ENCODE measurements at regions not wholly inside any gene's neighbourhood (a gene's known extent, or its start where the extent isn't known, plus 50 kb on each side); places are given as distances from the start of the nearest gene placed in this dataset.

DNA sequence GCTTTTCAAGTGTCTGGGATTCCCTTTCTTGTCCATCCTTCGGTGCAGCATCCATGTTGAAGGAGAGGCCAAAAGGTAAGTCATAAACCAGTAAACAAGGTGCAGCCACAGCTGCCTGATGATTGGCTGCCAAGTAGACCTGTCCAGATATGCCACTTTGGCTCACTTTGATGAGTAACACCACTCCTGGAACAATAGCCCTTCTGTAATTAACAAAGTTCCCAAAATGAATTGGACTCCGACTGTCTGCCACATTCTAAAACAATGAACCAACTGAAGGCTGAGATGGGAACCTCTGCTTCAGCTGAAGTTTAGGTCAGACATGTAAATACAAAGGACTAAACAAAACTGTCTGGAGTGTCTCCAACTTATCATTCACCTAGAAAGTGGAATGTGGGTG lies 82.2 kb upstream of the LGALSL start:
- no peak for DNase-seq (ENCODE audit: low spot score)

- DNase-seq (ENCODE audit: low spot score), result no peak
Observed at GRCh38 chr2:64374686-64375085, 79.3 kb upstream of the LGALSL start.

GRCh38 chr2:64376926-64377325 lies 77.0 kb upstream of the LGALSL start:
- DNase-seq (ENCODE audit: low spot score), result no peak

- DNase-seq (ENCODE audit: low spot score), result no peak
Observed at GRCh38 chr2:64379186-64379585, 74.8 kb upstream of the LGALSL start.

- no peak for DNase-seq (ENCODE audit: low spot score)
Observed at GRCh38 chr2:64380853-64381527, 73.0 kb upstream of the LGALSL start.

DNA sequence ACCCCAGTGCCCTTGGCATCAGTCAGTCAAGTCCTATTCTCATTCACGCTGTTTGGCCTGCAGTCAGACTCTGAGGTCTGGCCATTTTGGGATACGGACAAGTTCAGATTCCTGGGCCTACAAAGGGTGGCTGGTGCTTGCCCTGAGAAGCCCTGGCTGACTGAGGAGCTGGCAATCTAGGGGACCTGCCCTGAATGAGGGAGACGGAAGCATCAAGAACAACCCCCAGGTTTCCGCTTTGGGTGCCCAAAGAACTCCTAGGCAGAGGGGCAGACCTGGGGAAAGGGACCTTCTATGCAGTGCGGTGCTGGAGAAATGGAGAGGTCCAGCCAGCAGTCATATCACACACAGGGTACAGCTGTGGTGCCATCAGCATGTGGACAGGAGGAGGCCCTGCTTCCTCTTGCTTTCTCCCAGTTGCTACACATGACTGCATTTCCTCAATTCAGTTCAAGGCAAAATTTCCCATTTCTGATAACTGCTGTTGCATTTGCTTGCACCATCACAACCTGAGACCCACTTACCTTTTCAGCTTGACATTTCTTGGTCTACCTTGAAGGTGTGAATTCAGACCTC lies 70.9 kb upstream of the LGALSL start:
- DNase-seq (ENCODE audit: low spot score), result no peak

GRCh38 chr2:64383881-64384280 lies 70.1 kb upstream of the LGALSL start:
- no peak for DNase-seq (ENCODE audit: low spot score)

DNA sequence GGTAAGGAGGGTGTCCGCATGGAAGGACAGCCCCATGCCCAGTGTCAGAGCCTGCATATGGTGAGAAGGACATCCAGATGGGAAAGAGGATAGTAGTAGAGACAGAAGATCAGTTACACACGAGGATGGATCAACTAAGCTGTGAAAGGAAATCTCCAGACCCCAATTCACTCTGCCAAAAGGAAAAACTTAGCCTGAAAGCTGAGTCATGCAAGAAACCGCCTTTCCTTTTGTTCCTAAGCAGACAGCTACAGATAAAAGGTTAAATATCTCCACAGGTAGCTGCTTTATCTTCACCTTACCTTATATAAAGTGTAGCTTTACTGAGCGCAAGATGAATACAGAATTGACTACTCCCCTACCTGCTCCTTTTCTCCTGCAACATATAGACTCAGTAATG lies 67.3 kb upstream of the LGALSL start:
- no peak for DNase-seq (ENCODE audit: low spot score)

- no peak for DNase-seq (ENCODE audit: low spot score)
Observed at GRCh38 chr2:64390586-64390985, 63.4 kb upstream of the LGALSL start.

DNA sequence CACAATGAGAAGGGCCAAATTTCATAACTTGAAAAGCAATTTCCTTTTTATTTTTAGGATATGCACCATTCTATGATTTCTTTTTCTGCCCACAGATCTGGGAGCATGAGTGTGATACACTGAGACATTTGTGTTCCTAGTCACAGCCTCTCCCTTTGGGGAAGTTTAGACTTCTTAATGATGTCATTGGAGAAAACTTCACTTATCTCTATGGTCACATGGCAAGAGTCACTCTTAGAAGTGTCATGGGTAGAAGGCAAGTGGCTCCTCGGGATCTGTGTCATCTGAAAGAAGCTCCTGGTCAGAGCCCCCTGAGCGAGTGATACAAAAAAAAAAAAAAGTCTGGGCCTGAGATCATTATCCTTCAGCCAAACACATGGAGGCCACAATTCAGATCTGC lies 62.5 kb upstream of the LGALSL start:
- no peak for DNase-seq (ENCODE audit: low spot score)

DNA sequence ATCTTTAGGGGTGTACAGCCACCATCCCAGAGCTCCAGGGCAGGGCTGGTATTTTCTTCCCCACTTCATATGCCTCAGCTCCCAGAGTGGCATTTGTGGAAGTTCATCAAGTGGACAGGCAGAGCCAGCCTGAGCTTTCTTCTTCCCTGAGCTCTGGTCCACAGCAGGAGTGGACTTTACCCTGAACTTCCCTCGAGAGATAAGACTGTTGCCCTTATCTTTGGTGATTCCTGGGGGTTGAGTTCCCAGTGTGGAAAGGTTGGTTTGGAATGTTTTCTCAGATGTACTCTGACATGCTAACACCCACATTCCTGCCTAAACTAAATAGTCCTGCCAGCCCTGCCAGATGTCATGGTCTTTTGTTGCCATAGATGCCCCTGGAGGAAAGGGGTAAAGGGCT lies 62.0 kb upstream of the LGALSL start:
- DNase-seq (ENCODE audit: low spot score), result no peak

- no peak for DNase-seq (ENCODE audit: low spot score)
Observed at GRCh38 chr2:64392529-64392928, 61.4 kb upstream of the LGALSL start.

DNA sequence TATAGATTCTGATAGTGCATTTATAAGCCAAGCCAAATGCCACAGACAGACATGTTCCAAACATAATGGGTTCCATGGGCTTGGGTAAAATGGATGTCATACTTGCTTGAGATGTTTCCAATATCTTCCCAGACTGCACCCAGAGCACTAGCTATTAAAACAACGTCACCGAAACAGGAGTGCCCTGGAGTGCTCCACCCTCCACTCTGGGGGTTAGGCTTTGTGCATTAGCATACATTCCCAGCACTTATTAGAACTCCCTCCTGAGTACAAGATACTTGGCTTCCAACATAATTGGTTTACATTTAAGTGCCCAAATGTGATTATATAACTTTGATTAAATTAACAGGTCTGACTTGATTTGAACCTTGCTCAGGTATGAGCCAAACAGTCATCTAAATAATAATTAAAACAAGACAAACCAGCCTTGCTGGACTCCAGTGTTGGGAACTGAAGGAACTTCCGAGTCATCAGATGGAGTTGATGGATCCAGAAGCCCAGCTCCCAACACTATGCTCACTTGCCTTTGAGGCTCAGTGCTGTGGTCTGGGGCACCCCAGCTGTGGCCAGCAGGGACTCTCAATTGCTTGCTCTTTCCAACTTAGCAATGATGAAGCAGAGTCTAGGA lies 60.5 kb upstream of the LGALSL start:
- no peak for DNase-seq (ENCODE audit: low spot score)

DNA sequence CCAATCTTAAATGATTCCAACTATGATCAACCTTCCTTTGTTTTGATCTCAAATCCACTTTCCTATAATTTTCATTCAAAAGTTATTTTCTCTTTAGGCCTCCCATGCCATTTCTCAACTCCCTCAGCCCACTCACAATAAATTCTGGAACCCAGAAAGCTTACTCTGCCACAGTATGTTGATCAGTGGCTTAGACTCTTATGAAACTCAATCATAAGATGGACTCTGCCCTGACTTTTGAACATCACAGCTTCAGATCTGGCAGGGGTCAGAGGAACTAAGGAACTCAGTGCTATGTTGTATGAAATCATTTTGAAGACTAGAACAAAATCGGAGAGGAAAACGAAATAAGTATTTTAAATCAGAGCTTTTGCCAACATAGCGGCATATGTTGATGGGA lies 59.8 kb upstream of the LGALSL start:
- DNase-seq (ENCODE audit: low spot score), result no peak

- no peak for DNase-seq (ENCODE audit: low spot score)
Observed at GRCh38 chr2:64396001-64396400, 58.0 kb upstream of the LGALSL start.

DNA sequence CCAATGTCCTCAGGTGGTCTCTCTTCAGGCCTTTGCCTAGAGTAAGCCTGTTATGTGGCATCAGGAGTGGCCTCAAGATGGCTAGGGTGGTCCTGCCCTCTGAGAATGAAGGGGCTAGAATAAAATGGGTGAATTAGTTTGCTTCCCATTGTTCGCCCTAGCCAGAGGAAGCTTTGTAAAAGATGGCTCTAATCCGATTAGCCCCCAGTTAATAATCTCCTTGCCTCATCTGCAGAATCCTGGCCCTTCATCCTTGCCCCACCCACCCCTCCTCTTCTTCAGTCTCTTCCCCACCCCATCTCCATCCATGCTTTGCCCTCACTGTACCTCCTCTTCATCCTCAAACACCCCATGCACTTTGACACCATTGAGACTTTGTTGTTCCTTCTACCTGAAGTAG lies 57.4 kb upstream of the LGALSL start:
- no peak for DNase-seq (ENCODE audit: low spot score)

DNA sequence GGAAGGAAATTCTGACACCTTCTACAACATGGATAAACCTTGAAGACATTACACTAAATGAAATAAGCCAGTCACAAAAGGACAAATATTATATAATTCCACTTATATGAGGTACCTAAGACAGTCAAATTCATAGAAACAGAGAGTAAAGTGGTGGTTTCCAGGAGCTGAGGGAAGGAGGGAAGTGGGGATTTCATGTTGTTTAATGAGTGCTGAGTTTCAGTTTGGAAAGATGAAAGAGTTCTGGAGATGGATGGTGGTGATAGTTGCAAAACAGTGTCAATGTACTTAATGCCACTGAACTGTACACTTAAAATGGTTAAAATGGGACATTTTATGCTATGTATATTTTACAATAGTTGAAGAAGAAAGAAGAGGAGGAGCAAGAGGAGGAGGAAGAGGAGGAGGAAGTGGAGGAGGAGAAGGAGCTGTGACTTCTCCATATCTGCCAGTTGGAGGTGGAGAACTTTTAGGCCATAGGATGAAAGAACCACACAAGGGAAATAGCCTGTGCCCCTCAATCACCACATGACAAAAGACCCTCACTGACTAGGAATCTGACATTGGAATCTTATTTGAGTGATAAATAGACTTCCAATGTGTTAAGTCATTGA lies 55.3 kb upstream of the LGALSL start:
- no peak for DNase-seq (ENCODE audit: low spot score)

GRCh38 chr2:64399521-64399920 lies 54.4 kb upstream of the LGALSL start:
- no peak for DNase-seq (ENCODE audit: low spot score)

DNA sequence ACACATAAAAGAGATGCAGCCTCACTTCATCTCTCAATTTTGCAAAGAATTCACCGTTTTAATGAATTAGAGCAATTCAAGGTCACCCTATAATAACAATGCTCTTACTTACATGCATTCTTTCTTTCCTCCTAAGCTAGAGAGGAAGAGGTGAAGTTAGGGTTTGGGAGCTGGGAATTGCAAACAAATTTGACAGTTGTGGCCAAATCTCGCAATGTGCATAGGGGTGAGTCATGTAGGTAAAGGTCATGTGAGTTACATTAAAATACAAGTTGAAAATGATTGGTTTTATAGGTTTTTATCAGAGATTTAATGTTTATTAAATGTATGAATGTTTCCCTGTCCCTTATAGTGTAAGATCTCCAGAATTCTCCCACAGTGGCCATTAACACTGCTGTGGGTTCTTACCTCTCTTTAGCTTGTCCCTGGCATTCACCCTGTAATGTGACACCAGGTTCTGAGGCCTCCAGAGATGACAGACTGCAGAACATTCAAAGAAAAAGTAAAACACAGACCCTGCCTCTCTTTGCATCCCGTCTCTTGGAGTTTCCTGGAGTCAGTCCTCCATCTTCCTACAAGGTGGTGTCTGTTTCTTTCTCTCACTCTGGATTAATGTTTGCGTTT lies 53.7 kb upstream of the LGALSL start:
- no peak for DNase-seq (ENCODE audit: low spot score)

DNA sequence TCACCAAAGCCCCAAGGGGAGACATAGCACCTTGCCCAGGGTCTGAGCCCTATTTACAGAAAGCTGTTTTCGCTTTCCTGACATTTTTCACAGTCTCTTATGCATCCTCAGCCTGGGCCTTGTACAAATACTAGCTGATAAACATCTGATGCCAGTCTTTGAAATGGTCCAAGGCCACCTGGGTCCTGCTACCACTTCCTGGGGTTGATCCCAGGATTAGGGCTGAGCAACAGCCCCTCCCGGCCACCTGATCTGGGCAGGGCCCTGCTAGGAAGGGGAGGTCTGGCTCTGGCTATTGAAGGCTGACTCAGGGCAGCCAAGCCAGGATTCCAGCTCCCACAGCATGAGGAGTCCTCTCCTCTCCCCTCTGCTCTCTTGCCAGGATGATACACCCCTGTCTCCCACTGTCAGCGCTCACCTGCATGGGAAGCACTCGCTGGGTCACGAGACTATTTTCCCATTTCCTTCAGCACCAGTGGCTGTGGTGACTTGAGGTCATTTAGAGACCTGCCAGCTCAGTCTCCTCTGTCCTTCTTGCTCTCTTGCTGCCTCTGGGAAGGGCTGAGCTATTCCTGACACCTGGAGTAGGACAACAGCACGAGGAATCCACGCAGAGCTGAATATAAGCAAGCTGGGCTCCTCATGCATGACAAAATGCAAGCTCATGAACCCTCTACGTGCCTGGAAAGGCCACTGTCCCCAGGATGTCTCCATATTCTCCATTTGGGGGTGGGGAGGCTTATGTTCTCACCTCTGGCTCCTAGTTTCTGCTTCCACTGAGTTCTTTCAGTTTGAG lies 53.0 kb upstream of the LGALSL start:
- no peak for DNase-seq (ENCODE audit: low spot score)

DNA sequence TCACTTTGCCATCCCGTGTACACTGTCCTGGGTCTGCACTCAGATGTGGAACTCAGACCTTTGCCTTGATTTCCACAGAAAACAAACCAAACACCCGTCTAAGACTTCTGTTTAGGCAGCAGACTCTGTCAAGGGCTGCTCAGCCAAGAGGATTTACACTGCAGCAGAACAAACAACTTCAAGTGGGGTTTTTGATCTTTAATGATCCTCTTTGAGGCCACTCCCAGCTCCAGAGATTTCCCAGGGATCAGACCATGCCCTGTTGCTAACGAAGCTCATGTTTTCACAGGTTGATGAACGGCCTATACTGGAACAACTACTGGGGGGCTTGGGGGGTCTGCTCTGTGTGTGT lies 52.5 kb upstream of the LGALSL start:
- DNase-seq (ENCODE audit: low spot score), result no peak

DNA sequence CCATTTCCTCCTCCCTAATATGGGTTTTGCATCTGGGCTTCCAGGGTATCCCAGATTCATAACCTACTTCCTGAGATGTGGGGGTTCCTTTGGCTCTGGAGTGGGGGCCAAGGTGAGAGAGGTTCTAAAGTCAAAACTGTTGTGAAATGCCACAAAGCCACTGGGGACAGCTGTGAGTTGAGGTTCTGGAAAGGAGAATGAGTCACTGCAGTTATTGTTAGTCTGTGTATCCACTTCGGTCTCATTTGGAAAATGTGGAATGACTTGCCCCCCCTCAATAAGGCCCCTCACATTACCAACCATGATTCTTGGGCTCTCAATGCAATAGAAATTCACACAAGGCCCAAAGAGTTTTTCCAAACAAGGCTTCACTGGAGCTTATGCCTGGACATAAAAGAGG lies 51.1 kb upstream of the LGALSL start:
- no peak for DNase-seq (ENCODE audit: low spot score)
